SK-N-SH (cell line): ENCODE measurements at regions not wholly inside any gene's neighbourhood (a gene's known extent, or its start where the extent isn't known, plus 50 kb on each side); places are given as distances from the start of the nearest gene placed in this dataset.

Experiments
- CTCF ChIA-PET: fragments of 300-600, 350-600 bp; formaldehyde crosslinking; extraction: SDS; loops from one replicate; lab custom pipeline; 2021; lab: Yijun Ruan, JAX
- POLR2A ChIA-PET: fragments of 350-600 bp; sonication (Branson Sonifier 250); formaldehyde crosslinking; extraction: SDS; loops from one replicate; lab custom pipeline; 2020; ENCODE audit warnings: antibody characterized with exemption, inconsistent platforms; lab: Yijun Ruan, JAX
- DNase-seq: peaks from one replicate; pipeline ENCODE4 v3.0.0; 2012
- H2AFZ ChIP-seq: fragments of 200-600 bp; sonication (generic); 2 replicates; pipeline ENCODE4 v1.8.1; 2016; ENCODE audit warnings: antibody characterized with exemption, mild to moderate bottlenecking, low read depth
- H3F3A ChIP-seq: fragments of 200-600 bp; sonication (generic); replicated peaks from 2 replicates; pipeline ENCODE3; 2016; ENCODE audit warnings: antibody characterized with exemption, mild to moderate bottlenecking; ENCODE audit not compliant: insufficient read depth
- H3K27ac ChIP-seq, 2 experiments: fragments of 200-500 bp in 1 of 2; fragments of 200-600 bp in 1 of 2; sonication (Bioruptor generic) in 1 of 2; sonication (generic), shearing (Covaris generic) in 1 of 2; 2 replicates each; pipeline versions ENCODE4 v1.5.1 to v1.6.1; 2014 to 2016; ENCODE audit warnings: low read depth in 2 of 2, inconsistent platforms in 1 of 2, low read length in 1 of 2, mild to moderate bottlenecking in 1 of 2, mixed read lengths in 1 of 2
- H3K27me3 ChIP-seq: fragments of 200-600 bp; sonication (generic), shearing (Covaris generic); 2 replicates; pipeline ENCODE4 v1.6.1; 2016; ENCODE audit warnings: mixed run types; ENCODE audit not compliant: insufficient read depth
- H3K36me3 ChIP-seq, 2 experiments: fragments of 200-500 bp in 1 of 2; fragments of 200-600 bp in 1 of 2; sonication (Bioruptor generic) in 1 of 2; sonication (generic) in 1 of 2; replicated peaks in 1 of 2; 2 replicates each; pipeline versions ENCODE3 to v1.5.1; 2014 to 2016; ENCODE audit warnings: low read length in 1 of 2, mild to moderate bottlenecking in 1 of 2; ENCODE audit not compliant: insufficient read depth in 2 of 2, control insufficient read depth in 1 of 2
- H3K4me1 ChIP-seq, 2 experiments: fragments of 200-500 bp in 1 of 2; fragments of 200-600 bp in 1 of 2; sonication (Bioruptor generic) in 1 of 2; sonication (generic), shearing (Covaris generic) in 1 of 2; 2 replicates each; pipeline versions ENCODE4 v1.5.1 to v1.6.1; 2014 to 2016; ENCODE audit warnings: low read depth in 1 of 2, low read length in 1 of 2, mixed run types in 1 of 2; ENCODE audit not compliant: insufficient read depth in 2 of 2, control insufficient read depth in 1 of 2
- H3K4me2 ChIP-seq: fragments of 200-600 bp; sonication (generic), shearing (Covaris generic); 2 replicates; pipeline ENCODE4 v1.6.1; 2017; ENCODE audit warnings: mixed run types
- H3K4me3 ChIP-seq, 2 experiments: fragments of 200-500 bp in 1 of 2; fragments of 200-600 bp in 1 of 2; sonication (Bioruptor generic) in 1 of 2; sonication (generic), shearing (Covaris generic) in 1 of 2; 2 replicates each; pipeline versions ENCODE4 v1.5.1 to v1.8.1; 2014 to 2016; ENCODE audit warnings: low read depth in 2 of 2, inconsistent platforms in 1 of 2, low read length in 1 of 2, mild to moderate bottlenecking in 1 of 2, mixed read lengths in 1 of 2, moderate library complexity in 1 of 2
- H3K79me2 ChIP-seq: fragments of 200-600 bp; sonication (generic); 2 replicates; pipeline ENCODE4 v1.8.1; 2017; ENCODE audit warnings: mild to moderate bottlenecking; ENCODE audit not compliant: insufficient read depth
- H3K9ac ChIP-seq: fragments of 200-600 bp; sonication (generic); 2 replicates; pipeline ENCODE4 v1.6.1; 2017; ENCODE audit warnings: mixed run types
- H3K9me2 ChIP-seq: fragments of 200-600 bp; sonication (generic); 2 replicates; pipeline ENCODE4 v1.6.1; 2017; ENCODE audit warnings: mixed run types
- H3K9me3 ChIP-seq: fragments of 200-600 bp; sonication (generic); 2 replicates; pipeline ENCODE4 v1.6.1; 2017; ENCODE audit warnings: mixed run types, mild to moderate bottlenecking, moderate library complexity
- H4K20me1 ChIP-seq: fragments of 200-600 bp; sonication (generic); 2 replicates; pipeline ENCODE4 v1.6.1; 2017; ENCODE audit warnings: mild to moderate bottlenecking, mixed run types; ENCODE audit not compliant: insufficient read depth
- CHD2 ChIP-seq: fragments of 150-350 bp; IDR thresholded peaks from 2 replicates; pipeline ENCODE4 v1.6.1; 2018; ENCODE audit warnings: low read length; ENCODE audit not compliant: partially characterized antibody
- ELF1 ChIP-seq: IDR thresholded peaks from 2 replicates; pipeline ENCODE4 v1.4.0; 2012
- FOXM1 ChIP-seq: IDR thresholded peaks from 2 replicates; pipeline ENCODE4 v1.4.0; 2012; ENCODE audit warnings: low read depth, mild to moderate bottlenecking
- GABPA ChIP-seq: IDR thresholded peaks from 2 replicates; pipeline ENCODE4 v1.4.0; 2012; ENCODE audit warnings: low read depth, mild to moderate bottlenecking
- GATA2 ChIP-seq: sonication (generic); formaldehyde crosslinking; IDR thresholded peaks from 2 replicates; pipeline ENCODE4 v1.5.0; 2020; ENCODE audit warnings: mild to moderate bottlenecking, missing genetic modification reagents
- MXI1 ChIP-seq: IDR thresholded peaks from 2 replicates; pipeline ENCODE4 v1.6.1; 2012; ENCODE audit warnings: mild to moderate bottlenecking, low read depth, low read length, improper control_type of control experiment
- NFIC ChIP-seq: IDR thresholded peaks from 2 replicates; pipeline ENCODE4 v1.4.0; 2012; ENCODE audit warnings: borderline replicate concordance
- NRF1 ChIP-seq: IDR thresholded peaks from 2 replicates; pipeline ENCODE4 v1.6.1; 2012; ENCODE audit warnings: low read depth, mild to moderate bottlenecking, low read length
- POLR2AphosphoS5 ChIP-seq: IDR thresholded peaks from 2 replicates; pipeline ENCODE4 v1.6.1; 2012; ENCODE audit warnings: low read depth, low read length
- RAD21 ChIP-seq: IDR thresholded peaks from 2 replicates; pipeline ENCODE4 v1.6.1; 2012; ENCODE audit warnings: mild to moderate bottlenecking, low read length
- RCOR1 ChIP-seq: fragments of 150-350 bp; IDR thresholded peaks from 2 replicates; pipeline ENCODE4 v1.6.1; 2017; ENCODE audit warnings: antibody characterized with exemption, low read length
- RFX5 ChIP-seq: IDR thresholded peaks from 2 replicates; pipeline ENCODE4 v1.6.1; 2012; ENCODE audit warnings: mild to moderate bottlenecking, improper control_type of control experiment, low read length
- RXRA ChIP-seq: IDR thresholded peaks from 2 replicates; pipeline ENCODE4 v1.4.0; 2012; ENCODE audit warnings: low read depth, mild to moderate bottlenecking, borderline replicate concordance
- SMC3 ChIP-seq: IDR thresholded peaks from 2 replicates; pipeline ENCODE4 v1.6.1; 2012; ENCODE audit warnings: low read depth, low read length, improper control_type of control experiment
- TAF1 ChIP-seq: IDR thresholded peaks from 2 replicates; pipeline ENCODE4 v1.6.1; 2012; ENCODE audit warnings: low read depth, mild to moderate bottlenecking, low read length, moderate library complexity, borderline replicate concordance
- TCF12 ChIP-seq: IDR thresholded peaks from 2 replicates; pipeline ENCODE4 v1.4.0; 2012
- WGBS: methylation state at CpG from one replicate; pipeline ENCODE4 v1.1.6; 2017; ENCODE audit warnings: low lambda C conversion rate; 5-methylcytosine and 5-hydroxymethylcytosine counted together
- TF ChIP-seq, protein P1 (sequence below): IDR thresholded peaks from 2 replicates; pipeline ENCODE4 v1.4.0; 2012; ENCODE audit warnings: low read depth, borderline replicate concordance
- TF ChIP-seq, protein P2 (sequence below): fragments of 150-350 bp; IDR thresholded peaks from 2 replicates; pipeline ENCODE4 v1.6.1; 2017; ENCODE audit warnings: antibody characterized with exemption, low read length, low read depth, borderline replicate concordance
- TF ChIP-seq, protein P3 (sequence below): IDR thresholded peaks from 2 replicates; pipeline ENCODE4 v1.4.0; 2012; ENCODE audit warnings: low read depth

DNA sequence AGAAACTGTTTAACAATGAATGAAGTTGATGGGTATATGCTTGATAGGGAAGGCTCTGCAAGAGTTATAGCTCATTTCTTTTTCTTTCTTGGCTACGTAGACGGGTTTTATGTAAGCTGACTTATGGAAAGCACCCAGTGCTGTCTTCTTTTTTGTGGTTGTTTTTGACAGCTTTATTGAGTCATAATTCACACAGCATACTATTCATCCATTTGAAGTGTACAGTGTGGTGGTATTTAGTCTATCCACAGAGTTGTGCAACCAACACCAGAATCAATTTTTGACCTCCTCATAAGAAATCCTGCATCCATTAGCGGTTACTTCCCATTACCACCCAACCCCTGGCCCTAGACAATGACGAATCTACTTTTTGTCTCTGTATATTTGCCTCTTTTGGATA, 240.6 kb upstream of the KIAA1217 start:
- Histone ChIP-seq H3K36me3 (no peaks in the 10 kb centered on the region), H3K4me2 (no peak overlapping the region), H3K27ac (no peak overlapping the region), H3F3A (no peaks in the 10 kb centered on the region), H4K20me1 (no peaks in the 10 kb centered on the region), H2AFZ (no peak overlapping the region), H3K79me2 (no peaks in the 10 kb centered on the region), H3K9me3 (no peaks in the 10 kb centered on the region), H3K9me2 (no peaks in the 10 kb centered on the region), H3K9ac (no peak overlapping the region), H3K4me3 (no peak overlapping the region), H3K27me3 (no peaks in the 10 kb centered on the region), H3K4me1 (no peaks in the 10 kb centered on the region)
- WGBS: 53% methylated on average over 4 of the region's 4 CpGs
- no peak for DNase-seq
- POLR2A ChIA-PET: no interaction called here
- CTCF ChIA-PET: no interaction called here
- TF ChIP-seq RFX5 (no peak), ELF1 (no peak), RXRA (no peak), RAD21 (no peak), TCF12 (no peak), CHD2 (no peak), GATA2 (no peak), NFIC (no peak), GABPA (no peak), RCOR1 (no peak), SMC3 (no peak), MXI1 (no peak), FOXM1 (no peak), POLR2AphosphoS5 (no peak)
- TF ChIP-seq, protein P1, sequence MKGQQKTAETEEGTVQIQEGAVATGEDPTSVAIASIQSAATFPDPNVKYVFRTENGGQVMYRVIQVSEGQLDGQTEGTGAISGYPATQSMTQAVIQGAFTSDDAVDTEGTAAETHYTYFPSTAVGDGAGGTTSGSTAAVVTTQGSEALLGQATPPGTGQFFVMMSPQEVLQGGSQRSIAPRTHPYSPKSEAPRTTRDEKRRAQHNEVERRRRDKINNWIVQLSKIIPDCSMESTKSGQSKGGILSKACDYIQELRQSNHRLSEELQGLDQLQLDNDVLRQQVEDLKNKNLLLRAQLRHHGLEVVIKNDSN: no peak
- TF ChIP-seq, protein P2, sequence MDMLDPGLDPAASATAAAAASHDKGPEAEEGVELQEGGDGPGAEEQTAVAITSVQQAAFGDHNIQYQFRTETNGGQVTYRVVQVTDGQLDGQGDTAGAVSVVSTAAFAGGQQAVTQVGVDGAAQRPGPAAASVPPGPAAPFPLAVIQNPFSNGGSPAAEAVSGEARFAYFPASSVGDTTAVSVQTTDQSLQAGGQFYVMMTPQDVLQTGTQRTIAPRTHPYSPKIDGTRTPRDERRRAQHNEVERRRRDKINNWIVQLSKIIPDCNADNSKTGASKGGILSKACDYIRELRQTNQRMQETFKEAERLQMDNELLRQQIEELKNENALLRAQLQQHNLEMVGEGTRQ: no peak
- TF ChIP-seq, protein P3, sequence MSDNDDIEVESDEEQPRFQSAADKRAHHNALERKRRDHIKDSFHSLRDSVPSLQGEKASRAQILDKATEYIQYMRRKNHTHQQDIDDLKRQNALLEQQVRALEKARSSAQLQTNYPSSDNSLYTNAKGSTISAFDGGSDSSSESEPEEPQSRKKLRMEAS: no peak

DNA sequence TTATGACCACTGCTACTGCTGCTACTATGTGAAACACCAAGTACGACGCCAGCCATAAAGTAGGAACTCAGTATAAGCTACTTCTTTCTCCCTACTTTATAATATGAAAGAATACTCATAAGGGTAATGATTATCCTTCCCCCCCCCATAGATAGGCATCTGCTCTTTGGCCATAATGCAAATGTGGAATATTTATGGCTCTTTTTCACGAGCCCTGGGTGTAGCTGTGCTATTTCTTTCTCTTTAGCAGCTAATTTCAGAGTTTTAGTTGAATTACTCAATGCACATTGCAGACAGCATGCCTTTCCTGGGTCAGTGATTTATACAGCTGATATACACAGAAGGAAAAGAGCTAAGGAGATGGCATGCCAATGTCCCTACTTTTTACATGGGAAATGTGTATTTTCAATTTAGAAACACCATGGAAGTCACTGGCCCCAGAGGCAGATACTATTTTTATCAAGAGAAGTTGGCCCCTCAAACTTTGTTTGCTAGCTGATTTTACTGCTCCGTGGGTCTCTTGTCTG, 234.1 kb upstream of the KIAA1217 start:
- DNase-seq: no peak
- H3K4me2 ChIP-seq: no peak overlapping the region
- no peak overlapping the region for H3K27ac ChIP-seq
- TF ChIP-seq NRF1: no peak
- TF ChIP-seq TAF1: no peak
- TF ChIP-seq TCF12: no peak
- TF ChIP-seq, all 33 proteins: peak for 0
- Histone ChIP-seq H3K27me3 (no peaks in the 10 kb centered on the region), H3K4me3 (no peak overlapping the region), H3K4me1 (0 out of 4 replicates have a peak, but pooled peaks cover 0 to 3% of the 10 kb centered on the region in 2 experiments), H3K9ac (no peak overlapping the region), H3K79me2 (no peaks in the 10 kb centered on the region), H3F3A (no peaks in the 10 kb centered on the region), H3K9me2 (no peaks in the 10 kb centered on the region), H2AFZ (no peak overlapping the region), H3K36me3 (no peaks in the 10 kb centered on the region), H4K20me1 (no peaks in the 10 kb centered on the region), H3K9me3 (no peaks in the 10 kb centered on the region)
- POLR2A ChIA-PET: no interaction called here
- 37% methylated on average over 4 of the region's 4 CpGs for WGBS
- CTCF ChIA-PET: interaction anchor here (6.4 kb wide), 1 partner anchor 19 kb away, joined by 31 read pairs; no protein-coding TSS in a partner anchor
